ENCODE measurements at regions not wholly inside any gene's neighbourhood (a gene's known extent, or its start where the extent isn't known, plus 50 kb on each side); places are given as distances from the start of the nearest gene placed in this dataset.

DNA sequence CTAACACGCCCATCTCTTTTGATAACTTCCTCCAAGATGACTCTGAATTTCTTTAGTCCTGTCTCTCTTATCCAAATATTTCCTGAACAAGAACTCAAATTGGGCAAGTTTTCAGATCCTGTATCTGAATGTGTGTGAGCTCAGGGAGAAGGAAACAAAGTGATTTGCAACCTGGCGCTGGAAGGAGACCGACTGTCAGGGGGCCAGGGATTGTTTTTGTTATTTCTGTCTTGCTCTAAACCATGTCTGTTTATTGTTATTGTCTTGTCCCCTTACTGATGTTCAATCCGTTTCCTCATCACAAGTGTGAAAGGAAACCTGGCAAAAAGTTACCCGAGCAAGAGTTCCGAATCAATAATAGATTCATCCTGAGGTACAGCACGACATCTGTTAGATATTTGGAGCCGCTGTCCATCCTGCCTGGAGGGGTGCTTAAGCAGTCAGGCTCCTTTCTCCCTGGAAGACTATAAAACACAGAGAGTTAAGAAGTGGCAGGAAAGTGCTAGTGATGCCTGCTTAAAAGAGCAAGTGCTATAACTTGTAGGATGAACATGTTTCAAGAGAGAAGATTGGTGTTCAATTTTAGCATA is 132.5 kb upstream of the OSR1 start:
- BruUV-seq (replicated peaks) = no TSS peak
- H3K4me3 ChIP-seq = no peak overlapping the region
- H3K27me3 ChIP-seq (ENCODE audit: insufficient read depth, low read depth) = no peaks in the 10 kb centered on the region
- CTCF ChIA-PET = no interaction called here
- no peaks in the 10 kb centered on the region for H4K20me1 ChIP-seq (ENCODE audit: insufficient read depth)
- no peaks in the 10 kb centered on the region for H3K79me2 ChIP-seq (ENCODE audit: low read depth)
- no peaks in the 10 kb centered on the region for H3F3A ChIP-seq (ENCODE audit: insufficient read depth, low read depth)
- H3K27ac ChIP-seq = no peak overlapping the region
- no peak overlapping the region for H3K4me2 ChIP-seq
- H3K36me3 ChIP-seq (ENCODE audit: low read depth) = peaks cover 5% of the 10 kb centered on the region; the same call in 1 of the 2 replicates
- no peak for DNase-seq
- POLR2A ChIA-PET (ENCODE audit: unreplicated experiment) = no interaction called here
- H3K9me3 ChIP-seq (ENCODE audit: insufficient read depth, low read depth) = 0 out of 2 replicates have a peak, but pooled peaks cover 10% of the 10 kb centered on the region
- H3K4me1 ChIP-seq (replicated peaks; ENCODE audit: insufficient read depth) = peaks cover 18% of the 10 kb centered on the region
- TF ChIP-seq, protein P1, sequence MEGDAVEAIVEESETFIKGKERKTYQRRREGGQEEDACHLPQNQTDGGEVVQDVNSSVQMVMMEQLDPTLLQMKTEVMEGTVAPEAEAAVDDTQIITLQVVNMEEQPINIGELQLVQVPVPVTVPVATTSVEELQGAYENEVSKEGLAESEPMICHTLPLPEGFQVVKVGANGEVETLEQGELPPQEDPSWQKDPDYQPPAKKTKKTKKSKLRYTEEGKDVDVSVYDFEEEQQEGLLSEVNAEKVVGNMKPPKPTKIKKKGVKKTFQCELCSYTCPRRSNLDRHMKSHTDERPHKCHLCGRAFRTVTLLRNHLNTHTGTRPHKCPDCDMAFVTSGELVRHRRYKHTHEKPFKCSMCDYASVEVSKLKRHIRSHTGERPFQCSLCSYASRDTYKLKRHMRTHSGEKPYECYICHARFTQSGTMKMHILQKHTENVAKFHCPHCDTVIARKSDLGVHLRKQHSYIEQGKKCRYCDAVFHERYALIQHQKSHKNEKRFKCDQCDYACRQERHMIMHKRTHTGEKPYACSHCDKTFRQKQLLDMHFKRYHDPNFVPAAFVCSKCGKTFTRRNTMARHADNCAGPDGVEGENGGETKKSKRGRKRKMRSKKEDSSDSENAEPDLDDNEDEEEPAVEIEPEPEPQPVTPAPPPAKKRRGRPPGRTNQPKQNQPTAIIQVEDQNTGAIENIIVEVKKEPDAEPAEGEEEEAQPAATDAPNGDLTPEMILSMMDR (conservative IDR thresholded peaks at IDR 0.05) = no peak
- no peak for TF ChIP-seq EZH2 (IDR thresholded peaks at IDR 0.05; ENCODE audit: low read depth)
- intact Hi-C loops (cut with micrococcal nuclease; ENCODE audit: unreplicated experiment) = no loop called here
- no peak overlapping the region for H2AFZ ChIP-seq
- H3K9me2 ChIP-seq (ENCODE audit: insufficient read depth) = no peaks in the 10 kb centered on the region

DNA sequence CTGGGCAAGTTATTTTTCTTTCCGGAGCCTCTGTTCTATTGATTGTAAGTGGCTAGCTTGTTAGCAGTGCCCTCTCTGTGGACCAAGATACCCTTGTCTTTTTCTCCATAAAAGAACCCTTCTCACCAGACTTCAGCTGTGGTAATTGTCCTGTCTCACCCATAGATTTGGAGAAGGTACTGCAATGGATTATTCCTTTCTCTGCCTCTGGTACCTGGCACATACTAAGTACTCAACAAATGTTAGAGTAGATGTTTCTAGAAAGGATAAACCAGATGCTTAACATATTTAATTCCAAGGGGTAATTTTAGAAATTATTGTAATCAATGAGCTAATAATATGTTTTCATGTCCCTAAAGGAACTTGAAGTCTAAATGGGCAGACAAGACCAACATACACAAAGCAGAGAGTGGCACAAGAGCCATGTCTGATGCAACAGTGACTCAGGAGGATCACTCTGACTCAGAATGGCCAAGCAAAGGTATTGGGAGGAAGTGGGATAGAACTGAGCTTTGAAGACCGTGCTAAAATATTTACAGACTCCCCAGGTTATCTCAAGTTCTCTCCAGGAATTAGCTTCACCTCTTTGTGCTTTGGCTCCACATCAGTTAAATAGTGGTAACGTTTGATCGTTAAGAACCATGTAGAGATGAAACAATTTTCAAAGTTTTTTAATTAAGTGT is 129.7 kb upstream of the OSR1 start:
- POLR2A ChIA-PET (ENCODE audit: unreplicated experiment) = interaction anchor here (0.6 kb wide), 1 partner anchor 51 kb away, joined by 3 read pairs; no protein-coding TSS in a partner anchor
- H2AFZ ChIP-seq = peak overlapping the region; percentile 65; the same call in 1 of the 2 replicates

DNA sequence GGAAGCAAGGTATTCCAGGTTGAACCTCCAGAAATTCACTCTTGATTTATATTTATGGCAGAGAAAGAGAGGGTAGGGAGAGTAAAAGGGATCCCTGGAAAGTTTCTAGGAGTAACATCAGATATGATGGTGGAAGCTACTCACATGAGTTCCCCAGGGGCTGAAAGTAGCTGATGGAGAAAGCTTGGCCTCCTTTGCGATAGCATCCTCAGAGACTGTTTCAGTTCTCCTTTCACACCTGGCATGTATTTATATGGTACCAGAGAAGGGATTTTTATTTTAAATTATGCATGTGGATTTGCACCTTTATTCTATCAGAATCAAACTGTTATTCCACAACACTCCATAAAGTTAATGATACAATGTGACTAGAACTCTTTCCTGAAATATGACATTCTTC is 126.3 kb upstream of the OSR1 start:
- Histone ChIP-seq H3K4me3 (no peak overlapping the region), H3K27ac (no peak overlapping the region), H3K9me2 (ENCODE audit: insufficient read depth) (no peaks in the 10 kb centered on the region), H4K20me1 (ENCODE audit: insufficient read depth) (no peaks in the 10 kb centered on the region), H3K4me2 (no peak overlapping the region), H3K27me3 (ENCODE audit: insufficient read depth, low read depth) (no peaks in the 10 kb centered on the region), H3K4me1 (replicated peaks; ENCODE audit: insufficient read depth) (peaks cover 18% of the 10 kb centered on the region), H3K36me3 (ENCODE audit: low read depth) (peaks cover 5% of the 10 kb centered on the region; the same call in 1 of the 2 replicates), H3K79me2 (ENCODE audit: low read depth) (no peaks in the 10 kb centered on the region), H2AFZ (no peak overlapping the region), H3F3A (ENCODE audit: insufficient read depth, low read depth) (peaks cover 6% of the 10 kb centered on the region), H3K9me3 (ENCODE audit: insufficient read depth, low read depth) (0 out of 2 replicates have a peak, but pooled peaks cover 10% of the 10 kb centered on the region)
- DNase-seq = no peak
- intact Hi-C loops (cut with micrococcal nuclease; ENCODE audit: unreplicated experiment) = no loop called here
- ChIA-PET CTCF (no interaction called here), POLR2A (ENCODE audit: unreplicated experiment) (no interaction called here)
- BruUV-seq (replicated peaks) = no TSS peak
- TF ChIP-seq EZH2 (IDR thresholded peaks at IDR 0.05; ENCODE audit: low read depth) = no peak
- TF ChIP-seq, protein P1 (conservative IDR thresholded peaks at IDR 0.05) = no peak

More for the DNA sequence above, 129.7 kb upstream of the OSR1 start:
- Histone ChIP-seq H3K4me1 (replicated peaks; ENCODE audit: insufficient read depth) (peaks cover 18% of the 10 kb centered on the region), H3K4me2 (peak overlapping the region; percentile 34), H3K79me2 (ENCODE audit: low read depth) (no peaks in the 10 kb centered on the region), H3K27me3 (ENCODE audit: insufficient read depth, low read depth) (no peaks in the 10 kb centered on the region), H3K36me3 (ENCODE audit: low read depth) (peaks cover 5% of the 10 kb centered on the region; the same call in 1 of the 2 replicates), H3F3A (ENCODE audit: insufficient read depth, low read depth) (peaks cover 6% of the 10 kb centered on the region), H3K4me3 (no peak overlapping the region), H4K20me1 (ENCODE audit: insufficient read depth) (no peaks in the 10 kb centered on the region), H3K9me3 (ENCODE audit: insufficient read depth, low read depth) (0 out of 2 replicates have a peak, but pooled peaks cover 10% of the 10 kb centered on the region), H3K27ac (peak overlapping the region; percentile 89), H3K9me2 (ENCODE audit: insufficient read depth) (no peaks in the 10 kb centered on the region)
- intact Hi-C loops (cut with micrococcal nuclease; ENCODE audit: unreplicated experiment) = no loop called here
- DNase-seq = peak; percentile 25 to 92
- CTCF ChIA-PET = no interaction called here
- BruUV-seq (replicated peaks) = no TSS peak
- TF ChIP-seq EZH2 (IDR thresholded peaks at IDR 0.05; ENCODE audit: low read depth) = no peak
- TF ChIP-seq, protein P1 (conservative IDR thresholded peaks at IDR 0.05) = no peak
